Heart right ventricle (tissue), 16 donors: ENCODE measurements at regions not wholly inside any gene's neighbourhood (a gene's known extent, or its start where the extent isn't known, plus 50 kb on each side); places are given as distances from the start of the nearest gene placed in this dataset.
A peak's percentile ranks its signal among the peaks of the same experiment; 100 is the strongest.

Source experiments
- ATAC-seq, 8 donors: fragments of 200-7000 bp; cut with Tn5 transposase; one replicate each; pipeline ENCODE4 v1.9.1; 2020; ENCODE audit warnings: mild to moderate bottlenecking in 8 of 8, moderate library complexity in 8 of 8, moderate number of reproducible peaks in 1 of 8
- DNase-seq, 2 donors: peaks; one replicate each; pipeline ENCODE4 v3.0.0-alpha.2; 2020
- H3K27ac ChIP-seq, 10 donors: fragments of 200-600 bp; sonication (generic) in 2 of 10; one replicate each; pipeline versions ENCODE4 v1.5.0 to v1.8.0; 2020 to 2022; ENCODE audit warnings: mild to moderate bottlenecking in 3 of 10
- H3K27me3 ChIP-seq, 7 donors: fragments of 200-600 bp; one replicate each; pipeline ENCODE4 v1.8.0; 2021 to 2022; ENCODE audit warnings: mild to moderate bottlenecking in 2 of 7
- H3K36me3 ChIP-seq, 9 donors: fragments of 200-600 bp; sonication (generic) in 1 of 9; one replicate each; pipeline versions ENCODE4 v1.5.0 to v1.8.0; 2020 to 2022; ENCODE audit warnings: mild to moderate bottlenecking in 2 of 9
- H3K4me1 ChIP-seq, 9 donors: fragments of 200-600 bp; sonication (generic) in 1 of 9; one replicate each; pipeline versions ENCODE4 v1.5.0 to v1.8.0; 2020 to 2022; ENCODE audit warnings: mild to moderate bottlenecking in 4 of 9
- H3K4me3 ChIP-seq, 10 donors: fragments of 200-600 bp; sonication (generic) in 2 of 10; one replicate each; pipeline versions ENCODE4 v1.5.0 to v1.8.0; 2020 to 2022; ENCODE audit warnings: mild to moderate bottlenecking in 7 of 10, moderate library complexity in 2 of 10
- H3K9me3 ChIP-seq, 11 donors: fragments of 200-600 bp in 10 of 11; sonication (generic) in 2 of 11; one replicate each; pipeline versions ENCODE4 v1.5.0 to v1.8.0; 2013 to 2022; ENCODE audit warnings: mild to moderate bottlenecking in 2 of 11, control low read depth in 1 of 11, moderate library complexity in 1 of 11
- WGBS, 2 donors: extraction: QIAGEN DNeasy Blood & Tissue Kit; methylation state at CpG; one replicate each; pipeline ENCODE4 v1.1.7; 2013; ENCODE audit warnings: inconsistent platforms in 1 of 2; 5-methylcytosine and 5-hydroxymethylcytosine counted together
- intact Hi-C, 10 donors: fragments of 100-400 bp; cut with DNase I; formaldehyde crosslinking; loops; one replicate each; pipeline versions ENCODE4 v1.11.1 to v1.14.2; 2022
- TF ChIP-seq, protein P1 (sequence below), 9 donors: fragments of 200-600 bp; sonication (generic) in 2 of 9; IDR thresholded peaks; one replicate each; pipeline versions ENCODE4 v1.5.0 to v1.8.0; 2021 to 2022; ENCODE audit warnings: antibody characterized with exemption in 9 of 9, mild to moderate bottlenecking in 5 of 9, moderate library complexity in 1 of 9
- donor health status: Arrhythmogenic right ventricular cardiomyopathy.
- donor health status: ischemic (EF 13 %, LVEDD 7.1; RV severe dilation, severe dysfunction).
- donor health status: healthy with polysubstance abuse.
- donor health status: DM: no; HTN: yes; CAD: no.
- donor health status: DM: no; HTN: no; CAD: no.
- donor health status: ischemic (EF 25% LVEDD 6.9; RV normal size, moderate dysfunction).
- donor health status: ischemic (EF 25% LVEDD 5.7; RV mildly dilated, moderate dysfunction).
- donor health status: healthy.
- donor health status: DM: yes; HTN: yes; CAD: no.
- donor health status: Ischemic cardiomyopathy.
- donor health status: ischemic (EF 35%, LVEDD 5.7; RV mildly dilated, moderate dysfunction).
- donor health status: nonischemic (EF 11% LVEDD 7.7; RV severe dilation, severe dysfunction).
- donor health status: DM: yes; HTN: yes; CAD: no.
- donor health status: PGD.
- donor health status: ischemic (EF 29% LVEDD 5.4; RV normal size, mild dysfunction).
- donor health status: nonischemic (EF 23%, LVEDD 6.1; RV moderate dilation, normal function).

GRCh38 chr5:74173241-74173640, 467.3 kb downstream of the ENC1 start:
- Histone ChIP-seq H3K9me3 (no peaks in the 10 kb centered on the region), H3K4me3 (no peak overlapping the region), H3K27me3 (no peaks in the 10 kb centered on the region), H3K27ac (no peak overlapping the region), H3K36me3 (no peaks in the 10 kb centered on the region), H3K4me1 (no peaks in the 10 kb centered on the region)
- ATAC-seq (no peak), DNase-seq (no peak)
- intact Hi-C loops: loop anchor here in 2 of 10 donors (10.0 kb wide), 2 partner anchors 118 to 462 kb away; no protein-coding TSS in a partner anchor
- 84 to 90% methylated on average over 7 of the region's 7 CpGs for WGBS, 2 donors
- TF ChIP-seq, protein P1, sequence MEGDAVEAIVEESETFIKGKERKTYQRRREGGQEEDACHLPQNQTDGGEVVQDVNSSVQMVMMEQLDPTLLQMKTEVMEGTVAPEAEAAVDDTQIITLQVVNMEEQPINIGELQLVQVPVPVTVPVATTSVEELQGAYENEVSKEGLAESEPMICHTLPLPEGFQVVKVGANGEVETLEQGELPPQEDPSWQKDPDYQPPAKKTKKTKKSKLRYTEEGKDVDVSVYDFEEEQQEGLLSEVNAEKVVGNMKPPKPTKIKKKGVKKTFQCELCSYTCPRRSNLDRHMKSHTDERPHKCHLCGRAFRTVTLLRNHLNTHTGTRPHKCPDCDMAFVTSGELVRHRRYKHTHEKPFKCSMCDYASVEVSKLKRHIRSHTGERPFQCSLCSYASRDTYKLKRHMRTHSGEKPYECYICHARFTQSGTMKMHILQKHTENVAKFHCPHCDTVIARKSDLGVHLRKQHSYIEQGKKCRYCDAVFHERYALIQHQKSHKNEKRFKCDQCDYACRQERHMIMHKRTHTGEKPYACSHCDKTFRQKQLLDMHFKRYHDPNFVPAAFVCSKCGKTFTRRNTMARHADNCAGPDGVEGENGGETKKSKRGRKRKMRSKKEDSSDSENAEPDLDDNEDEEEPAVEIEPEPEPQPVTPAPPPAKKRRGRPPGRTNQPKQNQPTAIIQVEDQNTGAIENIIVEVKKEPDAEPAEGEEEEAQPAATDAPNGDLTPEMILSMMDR (IDR thresholded peaks at IDR 0.05): no peak

DNA sequence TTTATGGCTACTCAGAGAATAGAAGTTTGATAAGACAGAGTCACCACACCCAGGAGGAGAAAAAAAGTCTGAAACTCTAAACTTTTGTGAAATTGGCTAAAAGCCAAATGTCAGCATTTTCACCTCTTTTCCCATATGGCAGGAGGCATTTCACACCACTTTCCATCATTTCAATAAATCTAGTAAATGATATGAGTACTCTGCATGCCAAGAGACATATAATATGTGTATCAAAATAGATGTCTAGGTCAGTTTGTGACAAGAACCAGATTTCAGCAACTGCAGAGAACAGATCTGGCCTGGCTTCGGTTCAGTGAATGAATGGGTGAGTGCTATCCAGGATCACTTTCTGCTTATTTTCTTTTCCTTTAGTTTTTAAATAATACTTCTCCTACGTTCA, 470.8 kb downstream of the ENC1 start:
- intact Hi-C loops: loop anchor here in 3 of 10 donors (10.0 kb wide), 3 partner anchors 115 to 475 kb away; partner anchors contain the start of gene ENC1 (in 1 of the 3)
- no peaks in the 10 kb centered on the region for H3K9me3 ChIP-seq
- DNase-seq (no peak), ATAC-seq (no peak)
- peaks cover 0 to 19% (median 8%) of the 10 kb centered on the region in 9 donors for H3K4me1 ChIP-seq
- no peaks in the 10 kb centered on the region for H3K27me3 ChIP-seq
- H3K4me3 ChIP-seq: no peak overlapping the region
- TF ChIP-seq, protein P1 (IDR thresholded peaks at IDR 0.05): no peak
- H3K27ac ChIP-seq: no peak overlapping the region
- H3K36me3 ChIP-seq: no peaks in the 10 kb centered on the region
- 74 to 79% methylated on average over 2 of the region's 2 CpGs for WGBS, 2 donors

- no peak overlapping the region for H3K27ac ChIP-seq
- no peaks in the 10 kb centered on the region for H3K27me3 ChIP-seq
- peaks cover 0 to 33% (median 15%) of the 10 kb centered on the region in 9 donors for H3K4me1 ChIP-seq
- no peaks in the 10 kb centered on the region for H3K36me3 ChIP-seq
- WGBS, 2 donors: 89% methylated on average over 4 of the region's 4 CpGs
- no peak for DNase-seq
- TF ChIP-seq, protein P1 (IDR thresholded peaks at IDR 0.05): no peak
- ATAC-seq: no peak
- no peak overlapping the region for H3K4me3 ChIP-seq
- no peaks in the 10 kb centered on the region for H3K9me3 ChIP-seq
- intact Hi-C loops: loop anchor here in 1 of 10 donors (10.0 kb wide), 1 partner anchor 477 kb away; the partner anchor contains the start of gene ENC1
Observed at GRCh38 chr5:74167930-74168315, 472.6 kb downstream of the ENC1 start.

DNA sequence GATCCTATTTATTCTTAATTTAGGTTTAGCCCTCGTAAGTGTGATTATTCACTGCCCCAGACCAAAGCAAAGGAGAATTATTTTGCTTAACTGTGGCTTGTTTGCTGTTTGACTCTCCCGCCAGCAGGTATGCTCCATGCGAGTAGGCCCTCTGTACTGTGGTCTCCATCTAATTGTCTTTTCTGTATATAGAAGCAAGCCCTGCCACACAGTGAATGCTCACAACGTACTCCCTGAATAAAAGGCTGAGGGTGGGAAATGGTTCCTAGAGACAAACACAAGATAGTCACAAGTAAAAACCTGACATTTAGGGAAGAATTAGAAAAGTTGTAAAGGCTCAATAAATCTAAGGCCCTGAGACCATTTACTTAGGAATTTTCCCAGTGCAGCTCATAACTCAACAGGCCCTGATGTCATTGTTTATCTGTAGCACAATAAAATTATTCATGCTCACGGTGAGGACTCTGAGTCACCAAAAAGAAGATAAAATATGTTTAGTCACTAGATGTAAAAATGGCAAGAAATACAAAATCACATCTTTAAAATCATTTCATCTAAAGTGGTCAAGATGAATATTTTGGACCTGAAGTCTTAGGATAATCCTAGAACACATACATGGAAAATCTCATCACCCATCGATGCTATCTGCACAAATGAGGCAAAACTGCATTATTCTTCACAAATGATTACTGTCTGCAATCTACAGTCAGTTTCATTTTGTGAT, 473.2 kb downstream of the ENC1 start:
- Histone ChIP-seq H3K27ac (peak overlapping the region in 1 of 10 donors; percentile 7), H3K4me1 (peaks cover 0 to 33% (median 15%) of the 10 kb centered on the region in 9 donors), H3K27me3 (no peaks in the 10 kb centered on the region), H3K36me3 (no peaks in the 10 kb centered on the region), H3K4me3 (no peak overlapping the region), H3K9me3 (no peaks in the 10 kb centered on the region)
- DNase-seq (no peak), ATAC-seq (peak in 1 of 8 donors; percentile 65)
- TF ChIP-seq, protein P1 (IDR thresholded peaks at IDR 0.05): no peak
- intact Hi-C loops: loop anchor here in 1 of 10 donors (10.0 kb wide), 1 partner anchor 477 kb away; the partner anchor contains the start of gene ENC1
- 85% methylated on average over 6 of the region's 6 CpGs for WGBS, 2 donors
